Effector CD4-positive, alpha-beta T cell (primary cell): ENCODE measurements at regions not wholly inside any gene's neighbourhood (a gene's known extent, or its start where the extent isn't known, plus 50 kb on each side); places are given as distances from the start of the nearest gene placed in this dataset.

Experiments
- DNase-seq: peaks from one replicate; pipeline ENCODE4 v3.0.0-alpha.2; 2020

- no peak for DNase-seq
Measured at GRCh38 chr19:28522545-28522922, 690.4 kb downstream of the UQCRFS1 start.

- no peak for DNase-seq
Measured at GRCh38 chr19:28521614-28522544, 691.1 kb downstream of the UQCRFS1 start.

- no peak for DNase-seq
Measured at GRCh38 chr19:28520998-28521568, 691.9 kb downstream of the UQCRFS1 start.

GRCh38 chr19:28519952-28520861 is 692.7 kb downstream of the UQCRFS1 start:
- no peak for DNase-seq

- no peak for DNase-seq
Measured at GRCh38 chr19:28519218-28519779, 693.7 kb downstream of the UQCRFS1 start.

- no peak for DNase-seq
Measured at GRCh38 chr19:28516415-28516872, 696.5 kb downstream of the UQCRFS1 start.

- no peak for DNase-seq
Measured at GRCh38 chr19:28514166-28514565, 698.8 kb downstream of the UQCRFS1 start.

GRCh38 chr19:28511655-28512054 is 701.3 kb downstream of the UQCRFS1 start:
- no peak for DNase-seq

GRCh38 chr19:28509079-28509895 is 703.7 kb downstream of the UQCRFS1 start:
- no peak for DNase-seq

GRCh38 chr19:28508666-28509065 is 704.3 kb downstream of the UQCRFS1 start:
- no peak for DNase-seq

- DNase-seq = no peak
Measured at GRCh38 chr19:28505933-28506332, 707.0 kb downstream of the UQCRFS1 start.

- no peak for DNase-seq
Measured at GRCh38 chr19:28505134-28505533, 707.8 kb downstream of the UQCRFS1 start.

- no peak for DNase-seq
Measured at GRCh38 chr19:28504727-28505126, 708.2 kb downstream of the UQCRFS1 start.

- no peak for DNase-seq
Measured at GRCh38 chr19:28504139-28504538, 708.8 kb downstream of the UQCRFS1 start.

- DNase-seq = no peak
Measured at GRCh38 chr19:28502879-28503734, 709.8 kb downstream of the UQCRFS1 start.

GRCh38 chr19:28501976-28502375 is 711.0 kb downstream of the UQCRFS1 start:
- DNase-seq = no peak

GRCh38 chr19:28500982-28501630 is 711.8 kb downstream of the UQCRFS1 start:
- DNase-seq = no peak

GRCh38 chr19:28500296-28500695 is 712.7 kb downstream of the UQCRFS1 start:
- no peak for DNase-seq

- no peak for DNase-seq
Measured at GRCh38 chr19:28498404-28498976, 714.5 kb downstream of the UQCRFS1 start.

- no peak for DNase-seq
Measured at GRCh38 chr19:28497887-28498286, 715.1 kb downstream of the UQCRFS1 start.
